Mesendoderm (in vitro differentiated cells): ENCODE measurements at regions not wholly inside any gene's neighbourhood (a gene's known extent, or its start where the extent isn't known, plus 50 kb on each side); places are given as distances from the start of the nearest gene placed in this dataset.

Source experiments
- DNase-seq: peaks from one replicate; pipeline ENCODE4 v3.0.0; 2013
- H2AK5ac ChIP-seq: 2 replicates; pipeline ENCODE4 v1.6.1; 2013; ENCODE audit warnings: low read length, inconsistent platforms
- H2BK120ac ChIP-seq: 2 replicates; pipeline ENCODE4 v1.6.1; 2013; ENCODE audit warnings: low read depth, mild to moderate bottlenecking, low read length, moderate library complexity, mixed read lengths
- H2BK15ac ChIP-seq: replicated peaks from 2 replicates; pipeline ENCODE4 v1.6.1; 2013; ENCODE audit warnings: low read depth, mild to moderate bottlenecking, moderate library complexity
- H2BK5ac ChIP-seq: 2 replicates; pipeline ENCODE4 v1.6.1; 2013; ENCODE audit warnings: low read length, inconsistent platforms
- H3K18ac ChIP-seq: 2 replicates; pipeline ENCODE4 v1.6.1; 2013; ENCODE audit warnings: mild to moderate bottlenecking, low read length, mixed read lengths
- H3K23ac ChIP-seq: one replicate; pipeline ENCODE4 v1.6.1; 2013; ENCODE audit warnings: low read length
- H3K27ac ChIP-seq: 2 replicates; pipeline ENCODE4 v1.5.1; 2013; ENCODE audit warnings: low read depth, mild to moderate bottlenecking, inconsistent platforms, low read length, moderate library complexity
- H3K27me3 ChIP-seq: 2 replicates; pipeline ENCODE4 v1.6.1; 2013; ENCODE audit warnings: low read length, control low read depth, mild to moderate bottlenecking, inconsistent platforms; ENCODE audit not compliant: insufficient read depth, poor library complexity
- H3K36me3 ChIP-seq: 2 replicates; pipeline ENCODE4 v1.6.1; 2013; ENCODE audit warnings: low read length, inconsistent platforms; ENCODE audit not compliant: control insufficient read depth, insufficient read depth
- H3K4ac ChIP-seq: one replicate; pipeline ENCODE4 v1.6.1; 2013; ENCODE audit warnings: low read depth, mild to moderate bottlenecking, low read length, moderate library complexity
- H3K4me1 ChIP-seq: 2 replicates; pipeline ENCODE4 v1.6.1; 2013; ENCODE audit warnings: low read depth, low read length, inconsistent platforms; ENCODE audit not compliant: control insufficient read depth
- H3K4me2 ChIP-seq: 2 replicates; pipeline ENCODE4 v1.6.1; 2013; ENCODE audit warnings: low read length
- H3K4me3 ChIP-seq: 2 replicates; pipeline ENCODE4 v1.5.1; 2013; ENCODE audit warnings: mild to moderate bottlenecking, low read length
- H3K56ac ChIP-seq: one replicate; pipeline ENCODE4 v1.6.1; 2013; ENCODE audit warnings: low read length
- H3K79me1 ChIP-seq: 2 replicates; pipeline ENCODE4 v1.6.1; 2013; ENCODE audit warnings: low read length, inconsistent platforms
- H3K79me2 ChIP-seq: 2 replicates; pipeline ENCODE4 v1.6.1; 2013; ENCODE audit warnings: mild to moderate bottlenecking, low read length; ENCODE audit not compliant: control insufficient read depth, insufficient read depth
- H3K9ac ChIP-seq: 2 replicates; pipeline ENCODE4 v1.6.1; 2013; ENCODE audit warnings: low read length, inconsistent platforms
- H4K5ac ChIP-seq: one replicate; pipeline ENCODE4 v1.6.1; 2013; ENCODE audit warnings: low read length
- H4K8ac ChIP-seq: one replicate; pipeline ENCODE4 v1.6.1; 2013; ENCODE audit warnings: low read depth, mild to moderate bottlenecking, control low read depth, low read length, moderate library complexity
- WGBS: extraction: QIAGEN DNeasy Blood & Tissue Kit; methylation state at CpG from one replicate; pipeline ENCODE4 v1.1.7; 2013; ENCODE audit warnings: low lambda C conversion rate, missing lambda C conversion rate; ENCODE audit not compliant: insufficient coverage; ENCODE audit errors: extremely low coverage; 5-methylcytosine and 5-hydroxymethylcytosine counted together

DNA sequence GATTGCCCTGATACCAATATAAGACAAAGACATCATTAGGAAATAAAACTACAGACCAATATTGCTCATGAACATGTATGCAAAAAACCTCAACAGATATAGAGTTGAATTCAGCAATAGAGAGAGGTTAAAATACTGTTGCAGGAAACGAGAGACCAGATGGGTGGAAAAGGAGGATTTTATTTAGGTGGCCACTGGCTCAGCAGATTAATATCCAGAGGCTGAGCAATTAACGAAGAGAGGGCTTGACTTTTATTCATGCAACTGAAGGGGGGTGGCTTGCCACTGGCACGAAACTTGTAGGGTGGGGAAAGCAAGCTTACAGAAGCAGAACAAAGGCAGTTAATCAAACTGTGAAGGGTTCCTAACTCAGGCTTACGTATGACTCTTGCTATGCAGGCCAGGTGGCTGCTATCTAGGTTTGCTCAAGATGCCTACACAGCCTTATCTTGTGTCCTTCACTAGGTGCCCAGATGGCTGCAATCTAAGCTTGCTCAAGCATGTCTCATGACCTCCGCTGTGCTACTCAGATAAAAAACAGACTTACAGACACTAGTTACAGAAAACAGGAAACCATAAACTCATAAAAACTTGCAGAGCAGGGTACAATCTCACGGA lies 126.4 kb downstream of the MMUT start:
- no CpG with 5 or more reads among the region's 6 CpGs for WGBS
- no peaks in the 10 kb centered on the region for H3K79me1 ChIP-seq
- no peaks in the 10 kb centered on the region for H3K4me1 ChIP-seq
- no peak overlapping the region for H3K23ac ChIP-seq
- H2BK15ac ChIP-seq: no peak overlapping the region
- H3K27me3 ChIP-seq: no peaks in the 10 kb centered on the region
- H3K4ac ChIP-seq: no peak overlapping the region
- no peak overlapping the region for H3K27ac ChIP-seq
- peak; percentile 61 for DNase-seq
- H2AK5ac ChIP-seq: no peak overlapping the region
- H3K4me2 ChIP-seq: no peak overlapping the region
- H3K56ac ChIP-seq: no peak overlapping the region
- H4K8ac ChIP-seq: no peak overlapping the region
- no peak overlapping the region for H2BK5ac ChIP-seq
- no peaks in the 10 kb centered on the region for H3K79me2 ChIP-seq
- H3K18ac ChIP-seq: no peak overlapping the region
- H3K9ac ChIP-seq: no peak overlapping the region
- H4K5ac ChIP-seq: no peak overlapping the region
- H3K36me3 ChIP-seq: no peaks in the 10 kb centered on the region
- H3K4me3 ChIP-seq: no peak overlapping the region
- no peak overlapping the region for H2BK120ac ChIP-seq

DNA sequence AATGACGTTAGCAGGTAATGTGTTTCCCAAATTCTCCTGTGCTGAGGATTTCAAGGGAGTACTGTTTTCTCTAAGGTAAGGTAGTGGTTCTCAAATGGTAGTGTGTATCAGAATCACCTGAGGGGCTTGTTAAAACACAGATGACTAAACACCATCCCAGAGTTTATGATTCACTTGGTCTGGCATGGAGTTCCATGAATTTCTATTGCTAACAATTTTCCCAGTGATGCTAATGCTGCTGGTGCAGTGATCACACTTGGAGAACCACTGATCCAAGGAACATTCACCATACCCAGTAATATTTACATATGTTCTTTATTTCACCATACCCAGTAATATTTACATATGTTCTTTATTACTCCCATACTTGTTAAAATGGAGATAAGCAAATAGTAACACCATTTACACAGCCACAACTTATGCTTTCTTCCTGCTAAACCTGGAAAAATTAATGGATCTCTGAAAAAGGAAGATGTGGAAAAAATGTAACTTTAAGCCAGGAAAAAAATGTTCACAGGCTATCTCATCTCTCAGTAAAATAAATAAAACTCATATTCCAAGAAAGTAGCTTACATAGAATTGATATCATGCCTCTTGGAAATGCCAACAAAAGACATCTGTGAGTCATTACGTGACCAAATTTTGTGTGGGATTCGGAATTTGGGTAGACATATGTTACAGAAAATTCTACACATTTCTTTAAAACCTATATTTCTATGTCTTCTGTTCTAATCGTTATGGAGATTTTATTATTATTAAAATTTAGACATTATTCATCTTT lies 129.5 kb downstream of the MMUT start:
- Histone ChIP-seq H4K8ac (no peak overlapping the region), H3K9ac (no peak overlapping the region), H3K79me1 (no peaks in the 10 kb centered on the region), H3K27me3 (no peaks in the 10 kb centered on the region), H3K36me3 (no peaks in the 10 kb centered on the region), H2BK5ac (no peak overlapping the region), H2AK5ac (no peak overlapping the region), H3K18ac (no peak overlapping the region), H3K56ac (no peak overlapping the region), H2BK120ac (no peak overlapping the region), H4K5ac (no peak overlapping the region), H2BK15ac (no peak overlapping the region), H3K79me2 (no peaks in the 10 kb centered on the region), H3K4me2 (no peak overlapping the region), H3K23ac (no peak overlapping the region), H3K4ac (no peak overlapping the region), H3K4me1 (no peaks in the 10 kb centered on the region), H3K4me3 (no peak overlapping the region), H3K27ac (no peak overlapping the region)
- WGBS: no CpG with 5 or more reads among the region's 4 CpGs
- DNase-seq: no peak

DNA sequence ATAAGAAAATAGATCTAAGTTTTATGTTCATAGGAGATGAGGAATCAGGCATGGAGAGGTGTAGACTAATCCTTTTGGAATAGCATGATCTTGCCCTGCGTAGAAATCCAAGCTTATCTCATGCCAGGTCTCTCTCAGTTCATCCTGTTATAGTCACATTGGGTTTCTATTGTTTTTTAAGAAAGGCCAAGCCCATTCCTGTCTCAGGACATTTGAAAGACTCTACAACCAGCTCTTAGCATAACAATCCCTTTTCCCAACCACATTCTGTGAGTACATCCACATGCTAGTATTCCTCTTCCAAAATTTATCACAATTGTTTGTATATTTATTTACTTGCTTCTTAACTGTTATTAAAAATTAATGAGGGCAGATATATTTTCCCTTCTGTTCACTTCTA lies 130.3 kb downstream of the MMUT start:
- no peaks in the 10 kb centered on the region for H3K27me3 ChIP-seq
- H3K56ac ChIP-seq: no peak overlapping the region
- H2AK5ac ChIP-seq: no peak overlapping the region
- H3K4me1 ChIP-seq: no peaks in the 10 kb centered on the region
- H2BK120ac ChIP-seq: no peak overlapping the region
- no peak overlapping the region for H3K18ac ChIP-seq
- no peak overlapping the region for H3K4ac ChIP-seq
- H2BK15ac ChIP-seq: no peak overlapping the region
- no peak overlapping the region for H2BK5ac ChIP-seq
- DNase-seq: no peak
- no peaks in the 10 kb centered on the region for H3K36me3 ChIP-seq
- H3K79me2 ChIP-seq: no peaks in the 10 kb centered on the region
- H3K9ac ChIP-seq: no peak overlapping the region
- no peak overlapping the region for H3K4me3 ChIP-seq
- H3K23ac ChIP-seq: no peak overlapping the region
- no peak overlapping the region for H4K8ac ChIP-seq
- no peak overlapping the region for H3K27ac ChIP-seq
- no peak overlapping the region for H3K4me2 ChIP-seq
- H3K79me1 ChIP-seq: no peaks in the 10 kb centered on the region
- WGBS: no CpG with 5 or more reads among the region's 1 CpG
- H4K5ac ChIP-seq: no peak overlapping the region

DNA sequence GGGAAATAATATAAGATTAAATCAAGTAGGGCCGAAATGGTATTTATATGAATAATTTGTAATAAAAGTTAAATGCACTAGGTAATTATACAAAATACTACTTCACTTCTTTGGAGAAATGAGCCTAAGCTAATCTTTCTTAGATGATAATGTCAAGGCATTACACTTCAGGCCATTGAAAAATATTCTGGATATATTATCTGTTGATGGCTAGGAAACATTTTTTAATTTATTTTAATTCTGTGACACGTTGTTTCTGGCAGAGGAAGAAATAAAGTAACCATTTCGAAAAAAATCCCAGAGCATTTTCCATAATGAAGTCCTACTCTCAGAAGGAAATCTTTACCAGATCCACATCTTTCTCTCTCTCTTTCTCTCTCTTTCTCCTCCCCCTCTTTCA lies 133.9 kb downstream of the MMUT start:
- no peaks in the 10 kb centered on the region for H3K79me2 ChIP-seq
- H2BK15ac ChIP-seq: no peak overlapping the region
- H2BK120ac ChIP-seq: no peak overlapping the region
- H3K56ac ChIP-seq: no peak overlapping the region
- no peak overlapping the region for H4K8ac ChIP-seq
- H3K18ac ChIP-seq: no peak overlapping the region
- no peaks in the 10 kb centered on the region for H3K79me1 ChIP-seq
- H3K4me2 ChIP-seq: no peak overlapping the region
- no peak overlapping the region for H2AK5ac ChIP-seq
- no peak overlapping the region for H3K23ac ChIP-seq
- 100% methylated on average over 1 of the region's 3 CpGs for WGBS
- no peak overlapping the region for H3K4ac ChIP-seq
- no peaks in the 10 kb centered on the region for H3K36me3 ChIP-seq
- H3K4me1 ChIP-seq: no peaks in the 10 kb centered on the region
- no peak overlapping the region for H2BK5ac ChIP-seq
- no peak overlapping the region for H4K5ac ChIP-seq
- no peak for DNase-seq
- no peaks in the 10 kb centered on the region for H3K27me3 ChIP-seq
- no peak overlapping the region for H3K9ac ChIP-seq
- H3K27ac ChIP-seq: no peak overlapping the region
- H3K4me3 ChIP-seq: no peak overlapping the region

DNA sequence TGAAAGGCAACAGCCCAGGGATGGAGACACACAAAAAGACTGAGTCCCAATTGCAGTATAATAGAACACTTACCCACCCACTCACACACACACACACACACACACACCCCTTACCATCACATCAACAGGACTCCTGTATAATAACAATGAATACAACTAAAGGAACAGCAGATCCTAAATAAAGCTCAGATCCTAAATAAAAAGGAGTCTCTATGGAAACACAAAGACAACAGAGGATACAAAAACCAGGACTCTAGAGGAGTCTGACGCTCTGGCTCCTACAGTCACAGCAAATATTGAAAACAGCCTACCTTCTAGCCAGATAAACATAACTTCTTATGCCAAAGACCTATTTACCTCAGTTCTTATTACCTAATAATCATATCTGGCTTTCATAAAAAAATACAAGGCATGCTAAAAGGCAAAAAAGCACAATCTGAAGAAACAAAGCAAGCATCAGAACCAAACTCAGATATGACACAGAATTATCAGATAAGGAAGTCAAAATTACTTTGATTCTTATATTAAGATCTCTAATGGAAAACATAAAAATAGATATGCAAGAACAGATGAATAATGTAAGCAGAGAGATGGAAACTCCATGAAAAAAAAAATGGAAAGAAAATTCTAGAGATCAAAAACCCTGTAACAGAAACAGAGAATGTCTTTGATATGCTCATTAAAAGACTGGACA lies 134.9 kb downstream of the MMUT start:
- Histone ChIP-seq H3K4me2 (no peak overlapping the region), H3K79me2 (no peaks in the 10 kb centered on the region), H2BK5ac (no peak overlapping the region), H2AK5ac (no peak overlapping the region), H3K18ac (no peak overlapping the region), H4K8ac (no peak overlapping the region), H3K36me3 (no peaks in the 10 kb centered on the region), H3K27ac (no peak overlapping the region), H3K9ac (no peak overlapping the region), H3K4me3 (no peak overlapping the region), H3K79me1 (no peaks in the 10 kb centered on the region), H3K23ac (no peak overlapping the region), H3K27me3 (no peaks in the 10 kb centered on the region), H3K56ac (no peak overlapping the region), H2BK15ac (no peak overlapping the region), H3K4ac (no peak overlapping the region), H3K4me1 (no peaks in the 10 kb centered on the region), H2BK120ac (no peak overlapping the region), H4K5ac (no peak overlapping the region)
- no CpG with 5 or more reads among the region's 1 CpG for WGBS
- no peak for DNase-seq
